ENCODE measurements at regions not wholly inside any gene's neighbourhood (a gene's known extent, or its start where the extent isn't known, plus 50 kb on each side); places are given as distances from the start of the nearest gene placed in this dataset.

DNA sequence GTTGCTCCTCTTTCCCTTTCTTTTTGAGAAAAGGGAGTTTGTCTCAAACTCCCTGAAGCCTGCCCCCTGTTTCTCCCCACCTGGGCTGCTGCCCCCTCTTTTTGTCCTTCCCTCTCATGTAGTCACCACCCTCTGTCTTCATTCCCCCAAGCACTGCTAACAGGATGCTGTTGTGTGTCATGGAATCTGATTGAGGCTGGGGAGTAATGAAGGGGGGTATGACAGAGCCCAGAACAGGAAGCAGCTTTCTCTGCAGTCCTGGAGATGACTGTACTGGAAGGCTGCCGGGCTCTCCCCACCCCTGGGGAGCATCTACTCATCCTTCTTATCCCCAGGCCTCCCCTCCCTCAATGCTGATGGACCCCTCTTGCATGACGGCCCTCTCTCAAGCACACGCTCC is 181.6 kb downstream of the ABHD5 start:
- Histone ChIP-seq H3K36me3 (replicated peaks; ENCODE audit: insufficient read depth, low read depth) (no peaks in the 10 kb centered on the region), H3K4me3 (no peak overlapping the region)

GRCh38 chr3:43872901-43873300 is 182.2 kb downstream of the ABHD5 start:
- Histone ChIP-seq H2AFZ (no peak overlapping the region), H3K4me3 (no peak overlapping the region), H3K27me3 (no peaks in the 10 kb centered on the region), H4K20me1 (ENCODE audit: insufficient read depth, poor library complexity, severe bottlenecking) (no peaks in the 10 kb centered on the region), H3K79me2 (no peaks in the 10 kb centered on the region), H3K4me1 (ENCODE audit: insufficient read depth) (peaks cover 32% of the 10 kb centered on the region), H3K4me2 (no peak overlapping the region), H3K9me2 (replicated peaks; ENCODE audit: insufficient read depth) (no peaks in the 10 kb centered on the region), H3K27ac (peak overlapping the region; percentile 90), H3K9me3 (ENCODE audit: low read depth) (no peaks in the 10 kb centered on the region), H3K36me3 (replicated peaks; ENCODE audit: insufficient read depth, low read depth) (no peaks in the 10 kb centered on the region)
- 71% methylated on average over 6 of the region's 6 CpGs for WGBS (ENCODE audit: low lambda C conversion rate, missing lambda C conversion rate)
- TF ChIP-seq EZH2 (IDR thresholded peaks at IDR 0.05; ENCODE audit: borderline replicate concordance) (no peak), EZH2phosphoT487 (IDR thresholded peaks at IDR 0.05; ENCODE audit: low read depth, severe bottlenecking, unreplicated experiment) (no peak)
- TF ChIP-seq, protein P1, sequence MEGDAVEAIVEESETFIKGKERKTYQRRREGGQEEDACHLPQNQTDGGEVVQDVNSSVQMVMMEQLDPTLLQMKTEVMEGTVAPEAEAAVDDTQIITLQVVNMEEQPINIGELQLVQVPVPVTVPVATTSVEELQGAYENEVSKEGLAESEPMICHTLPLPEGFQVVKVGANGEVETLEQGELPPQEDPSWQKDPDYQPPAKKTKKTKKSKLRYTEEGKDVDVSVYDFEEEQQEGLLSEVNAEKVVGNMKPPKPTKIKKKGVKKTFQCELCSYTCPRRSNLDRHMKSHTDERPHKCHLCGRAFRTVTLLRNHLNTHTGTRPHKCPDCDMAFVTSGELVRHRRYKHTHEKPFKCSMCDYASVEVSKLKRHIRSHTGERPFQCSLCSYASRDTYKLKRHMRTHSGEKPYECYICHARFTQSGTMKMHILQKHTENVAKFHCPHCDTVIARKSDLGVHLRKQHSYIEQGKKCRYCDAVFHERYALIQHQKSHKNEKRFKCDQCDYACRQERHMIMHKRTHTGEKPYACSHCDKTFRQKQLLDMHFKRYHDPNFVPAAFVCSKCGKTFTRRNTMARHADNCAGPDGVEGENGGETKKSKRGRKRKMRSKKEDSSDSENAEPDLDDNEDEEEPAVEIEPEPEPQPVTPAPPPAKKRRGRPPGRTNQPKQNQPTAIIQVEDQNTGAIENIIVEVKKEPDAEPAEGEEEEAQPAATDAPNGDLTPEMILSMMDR (IDR thresholded peaks at IDR 0.05; ENCODE audit: poor library complexity) = no peak
- DNase-seq (ENCODE audit: low spot score) = no peak

More for the DNA sequence above, 181.6 kb downstream of the ABHD5 start:
- Histone ChIP-seq H3K9me3 (ENCODE audit: low read depth) (no peaks in the 10 kb centered on the region), H3K9me2 (replicated peaks; ENCODE audit: insufficient read depth) (no peaks in the 10 kb centered on the region), H4K20me1 (ENCODE audit: insufficient read depth, poor library complexity, severe bottlenecking) (no peaks in the 10 kb centered on the region), H3K4me1 (ENCODE audit: insufficient read depth) (peaks cover 36% of the 10 kb centered on the region), H2AFZ (no peak overlapping the region), H3K4me2 (no peak overlapping the region), H3K27me3 (no peaks in the 10 kb centered on the region), H3K27ac (peak overlapping the region; percentile 90), H3K79me2 (no peaks in the 10 kb centered on the region)
- WGBS (ENCODE audit: low lambda C conversion rate, missing lambda C conversion rate) = 57% methylated on average over 3 of the region's 3 CpGs
- peak; percentile 42 for DNase-seq (ENCODE audit: low spot score)
- TF ChIP-seq EZH2phosphoT487 (IDR thresholded peaks at IDR 0.05; ENCODE audit: low read depth, severe bottlenecking, unreplicated experiment) (no peak), EZH2 (IDR thresholded peaks at IDR 0.05; ENCODE audit: borderline replicate concordance) (no peak)
- TF ChIP-seq, protein P1 (IDR thresholded peaks at IDR 0.05; ENCODE audit: poor library complexity) = no peak

- Histone ChIP-seq H3K79me2 (no peaks in the 10 kb centered on the region), H4K20me1 (ENCODE audit: insufficient read depth, poor library complexity, severe bottlenecking) (no peaks in the 10 kb centered on the region), H3K4me3 (no peak overlapping the region), H3K36me3 (replicated peaks; ENCODE audit: insufficient read depth, low read depth) (no peaks in the 10 kb centered on the region), H3K4me1 (ENCODE audit: insufficient read depth) (peaks cover 30% of the 10 kb centered on the region), H3K9me2 (replicated peaks; ENCODE audit: insufficient read depth) (no peaks in the 10 kb centered on the region), H3K27me3 (no peaks in the 10 kb centered on the region), H2AFZ (no peak overlapping the region), H3K27ac (no peak overlapping the region), H3K4me2 (no peak overlapping the region), H3K9me3 (ENCODE audit: low read depth) (no peaks in the 10 kb centered on the region)
- no peak for DNase-seq (ENCODE audit: low spot score)
- 97% methylated on average over 7 of the region's 7 CpGs for WGBS (ENCODE audit: low lambda C conversion rate, missing lambda C conversion rate)
- TF ChIP-seq, protein P1 (IDR thresholded peaks at IDR 0.05; ENCODE audit: poor library complexity) = no peak
- no peak for TF ChIP-seq EZH2phosphoT487 (IDR thresholded peaks at IDR 0.05; ENCODE audit: low read depth, severe bottlenecking, unreplicated experiment)
Observed at GRCh38 chr3:43873723-43874122, 183.0 kb downstream of the ABHD5 start.

- H3K9me2 ChIP-seq (replicated peaks; ENCODE audit: insufficient read depth) = no peaks in the 10 kb centered on the region
- 100% methylated on average over 1 of the region's 1 CpG for WGBS (ENCODE audit: low lambda C conversion rate, missing lambda C conversion rate)
- TF ChIP-seq EZH2phosphoT487 (IDR thresholded peaks at IDR 0.05; ENCODE audit: low read depth, severe bottlenecking, unreplicated experiment) = no peak
- TF ChIP-seq, protein P1 (IDR thresholded peaks at IDR 0.05; ENCODE audit: poor library complexity) = no peak
- H3K4me2 ChIP-seq = no peak overlapping the region
- peaks cover 30% of the 10 kb centered on the region for H3K4me1 ChIP-seq (ENCODE audit: insufficient read depth)
- DNase-seq (ENCODE audit: low spot score) = no peak
- H3K36me3 ChIP-seq (replicated peaks; ENCODE audit: insufficient read depth, low read depth) = no peaks in the 10 kb centered on the region
- H4K20me1 ChIP-seq (ENCODE audit: insufficient read depth, poor library complexity, severe bottlenecking) = no peaks in the 10 kb centered on the region
- no peaks in the 10 kb centered on the region for H3K9me3 ChIP-seq (ENCODE audit: low read depth)
- no peak overlapping the region for H3K4me3 ChIP-seq
- no peaks in the 10 kb centered on the region for H3K79me2 ChIP-seq
- H3K27ac ChIP-seq = no peak overlapping the region
- no peak overlapping the region for H2AFZ ChIP-seq
- H3K27me3 ChIP-seq = no peaks in the 10 kb centered on the region
Observed at GRCh38 chr3:43874290-43874689, 183.6 kb downstream of the ABHD5 start.

Measured in hepatocyte (in vitro differentiated cells).